Left kidney (tissue), 1 donor: ENCODE measurements at regions not wholly inside any gene's neighbourhood (a gene's known extent, or its start where the extent isn't known, plus 50 kb on each side); places are given as distances from the start of the nearest gene placed in this dataset.

Experiments
- DNase-seq: peaks from one replicate; pipeline ENCODE4 v3.0.0-alpha.2; 2013

- no peak for DNase-seq
Observed at GRCh38 chr4:13316354-13316753, 167.8 kb downstream of the RAB28 start.

- no peak for DNase-seq
Observed at GRCh38 chr4:13313856-13314255, 170.3 kb downstream of the RAB28 start.

- DNase-seq: no peak
Observed at GRCh38 chr4:13312264-13312663, 171.9 kb downstream of the RAB28 start.

DNA sequence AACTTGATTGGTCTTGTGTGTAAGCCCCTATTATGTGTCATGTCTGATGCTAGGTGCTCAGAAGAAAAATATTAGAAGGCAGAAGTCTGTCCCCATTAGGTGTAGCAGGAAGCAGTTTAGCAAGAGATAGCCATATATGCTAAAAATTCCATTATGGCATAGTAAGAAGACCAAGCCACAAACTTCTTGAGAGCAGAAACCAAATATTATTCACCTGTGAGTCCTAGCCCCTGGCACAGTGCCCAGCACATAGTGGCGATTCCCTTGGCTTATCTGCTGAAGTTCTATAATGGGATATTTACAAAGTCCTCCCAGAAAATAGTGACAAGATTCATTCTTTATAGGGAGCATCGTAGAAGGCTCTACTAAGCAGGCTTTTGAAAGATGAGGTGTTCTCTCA lies 174.4 kb downstream of the RAB28 start:
- DNase-seq: no peak

GRCh38 chr4:13306356-13306755 lies 177.8 kb downstream of the RAB28 start:
- DNase-seq: no peak

DNA sequence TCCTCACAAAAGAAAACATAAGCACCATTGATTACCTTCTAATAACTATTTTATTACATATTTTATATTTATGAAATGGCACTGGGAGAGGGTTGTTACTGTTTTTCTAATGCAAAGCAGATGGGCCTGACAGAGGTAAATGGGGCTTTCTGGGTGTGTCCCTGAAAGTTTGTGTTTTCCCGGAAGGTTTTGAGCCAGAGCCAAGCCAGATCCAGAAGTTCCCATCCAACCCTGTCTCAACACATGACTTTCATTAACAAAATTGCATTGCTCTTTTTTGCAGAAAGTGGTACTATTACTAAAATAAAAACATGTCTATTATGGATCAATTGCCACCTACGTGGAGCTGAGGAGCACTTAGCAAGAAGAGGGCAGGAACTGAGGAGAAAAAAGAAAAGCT lies 181.3 kb downstream of the RAB28 start:
- DNase-seq: no peak

GRCh38 chr4:13299343-13299742 lies 184.8 kb downstream of the RAB28 start:
- no peak for DNase-seq

DNA sequence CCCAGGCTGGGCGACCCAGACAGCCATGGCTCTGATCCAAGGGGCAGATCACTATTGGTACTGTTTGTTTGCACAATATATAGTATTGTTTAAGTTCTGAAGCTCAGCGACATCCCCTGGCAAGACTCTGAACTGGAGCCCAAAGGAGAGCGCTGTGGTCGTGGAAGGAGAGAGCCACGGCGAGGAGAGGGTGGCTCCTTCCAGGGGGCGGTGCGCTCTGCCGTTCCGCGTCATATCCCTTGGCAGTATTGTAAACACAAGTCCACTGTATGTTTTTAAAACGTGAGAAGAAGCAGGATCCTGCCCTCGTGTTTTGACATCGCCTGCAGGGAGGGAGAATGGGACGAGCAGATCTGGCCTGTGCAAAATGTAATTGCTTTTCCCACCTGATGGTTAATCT lies 185.5 kb downstream of the RAB28 start:
- DNase-seq: peak; percentile 39

- DNase-seq: no peak
Observed at GRCh38 chr4:13296986-13297385, 187.2 kb downstream of the RAB28 start.

- peak; percentile 74 for DNase-seq
Observed at GRCh38 chr4:13294961-13295605, 189.1 kb downstream of the RAB28 start.

DNA sequence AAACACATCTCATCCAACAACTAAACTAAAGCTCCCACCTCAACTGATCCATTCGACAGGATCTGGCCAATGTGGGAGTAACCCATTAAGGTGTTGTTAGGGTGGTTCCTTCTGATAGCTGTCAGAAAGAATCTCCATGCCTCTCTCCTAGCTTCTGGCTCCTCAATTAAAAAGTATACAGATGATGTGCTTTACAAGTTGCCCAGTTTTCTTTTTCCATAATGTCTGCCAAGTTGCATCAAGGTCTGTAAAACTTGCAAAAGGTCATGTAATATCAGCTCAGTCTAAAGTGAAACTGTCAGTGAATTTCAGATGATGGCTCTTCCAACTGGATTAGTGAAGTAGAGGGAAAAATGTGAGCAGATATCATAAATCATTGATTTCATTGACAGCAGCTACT lies 191.8 kb downstream of the RAB28 start:
- no peak for DNase-seq

GRCh38 chr4:13289391-13289790 lies 194.7 kb downstream of the RAB28 start:
- DNase-seq: no peak

DNA sequence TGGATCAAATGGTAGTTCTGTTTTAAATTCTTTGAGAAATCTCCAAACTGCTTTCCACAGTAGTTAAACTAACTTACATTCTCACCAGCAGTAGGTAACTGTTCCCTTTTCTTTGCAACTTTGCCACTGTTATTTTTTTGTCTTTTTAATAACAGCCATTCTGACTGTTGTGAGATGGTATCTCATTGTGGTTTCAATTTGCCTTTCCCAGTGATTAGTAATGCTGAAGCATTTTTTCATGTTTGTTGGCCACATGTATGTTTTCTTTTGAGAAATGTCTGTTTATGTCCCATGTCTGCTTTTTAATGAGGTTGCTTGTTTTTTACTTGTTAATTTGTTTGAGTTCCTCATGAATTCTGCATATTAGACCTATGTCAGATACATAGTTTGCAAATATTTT lies 198.8 kb downstream of the RAB28 start:
- DNase-seq: no peak

- no peak for DNase-seq
Observed at GRCh38 chr4:13284932-13285331, 199.2 kb downstream of the RAB28 start.

- DNase-seq: no peak
Observed at GRCh38 chr4:13276357-13276756, 207.8 kb downstream of the RAB28 start.

GRCh38 chr4:13268703-13269102 lies 215.4 kb downstream of the RAB28 start:
- no peak for DNase-seq

DNA sequence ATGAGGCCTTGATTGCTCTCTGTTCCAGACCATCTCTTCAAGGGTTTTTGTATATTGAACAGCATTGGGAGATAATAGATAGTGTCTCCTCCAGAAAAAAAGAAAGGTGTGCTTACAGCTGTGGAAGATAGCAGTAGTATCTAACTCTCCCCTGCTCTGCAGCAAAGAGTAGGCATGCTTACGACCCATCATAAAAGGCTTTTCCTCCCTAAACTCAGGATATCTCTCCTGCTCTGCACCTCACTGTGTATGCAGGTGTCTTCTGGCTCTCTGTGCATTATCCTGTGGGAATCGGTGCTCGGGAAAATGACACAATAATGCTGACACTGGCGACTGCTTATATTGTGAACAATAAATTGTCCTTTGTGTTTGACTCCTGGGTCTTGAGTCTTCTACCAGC lies 216.0 kb downstream of the RAB28 start:
- DNase-seq: no peak

GRCh38 chr4:13267091-13267490 lies 217.0 kb downstream of the RAB28 start:
- no peak for DNase-seq

- DNase-seq: no peak
Observed at GRCh38 chr4:13266687-13267086, 217.5 kb downstream of the RAB28 start.

DNA sequence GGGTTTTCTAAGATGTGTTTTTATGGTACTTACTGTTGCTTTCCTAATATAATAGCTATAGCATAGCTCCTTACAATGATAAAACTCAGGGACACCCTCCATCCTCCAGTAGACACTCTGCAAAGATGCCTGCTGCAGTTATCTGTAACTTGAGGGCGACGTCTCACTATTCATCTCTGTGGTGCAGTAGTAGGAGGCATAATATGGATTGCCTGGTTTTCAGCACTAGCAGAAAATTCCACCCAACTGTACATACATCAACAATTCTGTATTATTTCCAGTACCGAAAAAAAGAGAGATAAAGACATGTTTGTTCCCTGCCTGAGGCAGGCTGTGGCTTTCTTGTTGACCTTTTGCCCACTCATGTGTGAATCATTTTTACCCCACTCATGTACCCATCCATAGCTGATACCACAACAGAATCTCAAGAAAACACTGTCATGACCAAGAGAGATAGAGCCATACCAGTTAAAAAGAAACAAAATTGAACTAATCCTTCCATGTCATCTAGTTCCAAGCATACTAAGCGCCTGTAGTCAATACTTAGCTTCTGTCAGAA lies 220.1 kb downstream of the RAB28 start:
- no peak for DNase-seq

DNA sequence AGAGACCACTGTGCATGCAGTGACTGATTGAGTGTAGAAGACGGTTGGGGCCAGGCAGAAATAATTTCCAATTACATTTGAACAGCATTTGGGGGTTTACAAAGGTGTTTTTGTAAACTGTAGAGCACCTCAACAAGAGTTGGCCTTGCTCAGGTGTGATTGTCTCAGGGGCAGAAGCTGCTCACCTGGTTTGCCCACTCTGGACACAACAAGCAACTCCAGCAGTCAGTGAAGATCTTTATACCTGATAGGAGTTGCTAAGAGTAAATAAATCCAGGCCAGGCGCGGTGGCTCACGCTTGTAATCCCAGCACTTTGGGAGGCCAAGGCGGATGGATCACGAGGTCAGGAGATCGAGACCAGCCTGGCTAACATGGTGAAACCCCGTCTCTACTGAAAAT lies 221.3 kb downstream of the RAB28 start:
- DNase-seq: no peak

GRCh38 chr4:13261486-13262257 lies 222.5 kb downstream of the RAB28 start:
- peak; percentile 46 for DNase-seq

- no peak for DNase-seq
Observed at GRCh38 chr4:13260513-13260912, 223.6 kb downstream of the RAB28 start.

- DNase-seq: no peak
Observed at GRCh38 chr4:13250263-13250662, 233.9 kb downstream of the RAB28 start.
